ENCODE measurements at regions not wholly inside any gene's neighbourhood (a gene's known extent, or its start where the extent isn't known, plus 50 kb on each side); places are given as distances from the start of the nearest gene placed in this dataset.
"Not testable (repeated sequence)": the region's sequence is repeated elsewhere in the genome, so short reads cannot be mapped to it uniquely, and the experiment has no call there.

- POLR2A ChIA-PET; dilution Hi-C loops (cut with MboI; ENCODE audit: extremely low pct_ligation_motif_present, low sequenced_read_pairs): not testable (repeated sequence)
These were observed 144.4 kb upstream of the C1QTNF3 start for GRCh38 chr5:34187441-34187840.

DNA sequence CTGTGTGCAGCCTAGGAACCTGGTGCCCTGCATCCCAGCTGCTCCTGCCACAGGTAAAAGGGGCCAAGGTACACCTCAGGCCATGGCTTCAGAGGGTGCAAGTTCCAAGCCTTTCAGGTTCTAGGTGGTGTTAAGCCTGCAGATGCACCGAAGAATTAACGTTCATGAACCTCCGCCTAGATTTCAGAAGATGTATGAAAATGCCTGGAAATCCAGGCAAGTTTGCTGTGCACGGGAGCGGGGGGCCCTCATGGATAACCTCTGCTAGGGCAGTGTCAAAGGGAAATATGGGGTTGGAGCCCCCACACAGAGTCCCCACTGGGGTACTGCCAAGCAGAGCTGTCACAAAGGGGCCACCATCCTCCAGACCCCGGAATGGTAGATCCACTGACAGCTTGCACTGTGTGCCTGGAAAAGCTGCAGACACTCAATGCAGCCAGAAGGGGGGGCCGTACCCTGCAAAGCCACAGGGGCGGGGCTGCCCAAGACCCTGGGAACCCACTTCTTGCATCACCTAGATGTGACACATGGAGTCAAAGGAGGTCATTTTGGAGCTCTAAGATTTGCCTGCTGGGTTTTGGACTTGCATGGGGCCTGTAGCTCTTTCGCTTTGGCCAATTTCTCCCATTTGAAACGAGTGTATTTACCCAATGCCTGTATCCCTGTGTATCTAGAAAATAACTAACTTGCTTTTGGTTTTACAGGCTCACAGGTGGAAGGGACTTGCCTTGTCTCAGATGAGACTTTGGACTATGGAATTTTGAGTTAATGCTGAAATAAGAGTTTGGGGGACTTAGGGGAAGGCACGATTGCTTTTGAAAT is 145.2 kb upstream of the C1QTNF3 start:
- POLR2A ChIA-PET; H3K4me1 ChIP-seq (ENCODE audit: control insufficient read depth, extremely low read depth, insufficient read depth, low read length); dilution Hi-C loops (cut with MboI; ENCODE audit: extremely low pct_ligation_motif_present, low sequenced_read_pairs); FAIRE-seq; H3K9me3 ChIP-seq (replicated peaks; ENCODE audit: control insufficient read depth, insufficient read depth, low read length); H3K4me2 ChIP-seq (ENCODE audit: insufficient read depth, low read length); H4K20me1 ChIP-seq (replicated peaks; ENCODE audit: control insufficient read depth, extremely low read depth, insufficient read depth, low read length); H3K9me1 ChIP-seq (replicated peaks; ENCODE audit: control insufficient read depth, extremely low read depth, insufficient read depth, low read length); CTCF ChIA-PET; H3K36me3 ChIP-seq (ENCODE audit: control insufficient read depth in 2 of 2, extremely low read depth in 1 of 2, insufficient read depth in 2 of 2, low read length in 2 of 2); H3K27me3 ChIP-seq (ENCODE audit: control insufficient read depth in 2 of 2, insufficient read depth in 2 of 2, low read length in 2 of 2); H3K9ac ChIP-seq (replicated peaks; ENCODE audit: extremely low read depth, insufficient read depth, low read length); H3K27ac ChIP-seq (ENCODE audit: insufficient read depth, low read depth, low read length); intact Hi-C loops (cut with micrococcal nuclease); BruUV-seq (replicated peaks); H3K4me3 ChIP-seq (replicated peaks in 1 of 3; ENCODE audit: insufficient read depth in 1 of 3, low read depth in 1 of 3, low read length in 3 of 3); H2AFZ ChIP-seq (ENCODE audit: low read depth, low read length); H3K79me2 ChIP-seq (ENCODE audit: control insufficient read depth, insufficient read depth, low read length): not testable (repeated sequence)
- peak; percentile 52 for DNase-seq (ENCODE audit: low read depth, low spot score)
- TF ChIP-seq CTCF (IDR thresholded peaks at IDR 0.05; ENCODE audit: extremely low read depth in 1 of 2, insufficient read depth in 1 of 2, low read depth in 1 of 2, low read length in 2 of 2) = peak; percentile 26 to 57

More at GRCh38 chr5:34187441-34187840, 144.4 kb upstream of the C1QTNF3 start:
- H3K4me2 ChIP-seq (ENCODE audit: insufficient read depth, low read length); H3K27me3 ChIP-seq (ENCODE audit: control insufficient read depth in 2 of 2, insufficient read depth in 2 of 2, low read length in 2 of 2); H3K36me3 ChIP-seq (ENCODE audit: control insufficient read depth in 2 of 2, extremely low read depth in 1 of 2, insufficient read depth in 2 of 2, low read length in 2 of 2); H3K4me1 ChIP-seq (ENCODE audit: control insufficient read depth, extremely low read depth, insufficient read depth, low read length); BruUV-seq (replicated peaks); H3K9me1 ChIP-seq (replicated peaks; ENCODE audit: control insufficient read depth, extremely low read depth, insufficient read depth, low read length); H2AFZ ChIP-seq (ENCODE audit: low read depth, low read length); DNase-seq (ENCODE audit: low read depth, low spot score); H3K4me3 ChIP-seq (replicated peaks in 1 of 3; ENCODE audit: insufficient read depth in 1 of 3, low read depth in 1 of 3, low read length in 3 of 3); H3K9ac ChIP-seq (replicated peaks; ENCODE audit: extremely low read depth, insufficient read depth, low read length); CTCF ChIA-PET; H3K79me2 ChIP-seq (ENCODE audit: control insufficient read depth, insufficient read depth, low read length); H3K27ac ChIP-seq (ENCODE audit: insufficient read depth, low read depth, low read length); intact Hi-C loops (cut with micrococcal nuclease); H4K20me1 ChIP-seq (replicated peaks; ENCODE audit: control insufficient read depth, extremely low read depth, insufficient read depth, low read length); H3K9me3 ChIP-seq (replicated peaks; ENCODE audit: control insufficient read depth, insufficient read depth, low read length); FAIRE-seq: not testable (repeated sequence)

- POLR2A ChIA-PET; FAIRE-seq; CTCF ChIA-PET; DNase-seq (ENCODE audit: low read depth, low spot score); BruUV-seq (replicated peaks); H4K20me1 ChIP-seq (replicated peaks; ENCODE audit: control insufficient read depth, extremely low read depth, insufficient read depth, low read length); H3K79me2 ChIP-seq (ENCODE audit: control insufficient read depth, insufficient read depth, low read length); H3K27ac ChIP-seq (ENCODE audit: insufficient read depth, low read depth, low read length); H3K4me1 ChIP-seq (ENCODE audit: control insufficient read depth, extremely low read depth, insufficient read depth, low read length); dilution Hi-C loops (cut with MboI; ENCODE audit: extremely low pct_ligation_motif_present, low sequenced_read_pairs); intact Hi-C loops (cut with micrococcal nuclease); H3K9me1 ChIP-seq (replicated peaks; ENCODE audit: control insufficient read depth, extremely low read depth, insufficient read depth, low read length); H3K27me3 ChIP-seq (ENCODE audit: control insufficient read depth in 2 of 2, insufficient read depth in 2 of 2, low read length in 2 of 2); H3K4me2 ChIP-seq (ENCODE audit: insufficient read depth, low read length); H3K4me3 ChIP-seq (replicated peaks in 1 of 3; ENCODE audit: insufficient read depth in 1 of 3, low read depth in 1 of 3, low read length in 3 of 3); H2AFZ ChIP-seq (ENCODE audit: low read depth, low read length); H3K36me3 ChIP-seq (ENCODE audit: control insufficient read depth in 2 of 2, extremely low read depth in 1 of 2, insufficient read depth in 2 of 2, low read length in 2 of 2); H3K9ac ChIP-seq (replicated peaks; ENCODE audit: extremely low read depth, insufficient read depth, low read length); H3K9me3 ChIP-seq (replicated peaks; ENCODE audit: control insufficient read depth, insufficient read depth, low read length): not testable (repeated sequence)
These were observed 146.2 kb upstream of the C1QTNF3 start for GRCh38 chr5:34189246-34189645.
